Memory B cell (primary cell): ENCODE measurements at regions not wholly inside any gene's neighbourhood (a gene's known extent, or its start where the extent isn't known, plus 50 kb on each side); places are given as distances from the start of the nearest gene placed in this dataset.

Source experiments
- ATAC-seq: fragments of 150-1000 bp; cut with Tn5 transposase; 2 replicates; pipeline ENCODE4 v1.10.0; 2021; ENCODE audit warnings: low read depth, mild to moderate bottlenecking, moderate library complexity
- DNase-seq, 2 donors: peaks; one replicate each; pipeline ENCODE4 v3.0.0; 2022; ENCODE audit warnings: low spot score in 2 of 2
- H3K27ac Mint-ChIP-seq: one replicate; pipeline ENCODE4 v1.8.0; 2022; ENCODE audit warnings: mild to moderate bottlenecking, moderate library complexity, mixed read lengths
- H3K27me3 Mint-ChIP-seq: one replicate; pipeline ENCODE4 v1.8.0; 2022; ENCODE audit warnings: mixed read lengths
- H3K36me3 Mint-ChIP-seq: one replicate; pipeline ENCODE4 v1.8.0; 2022; ENCODE audit warnings: mild to moderate bottlenecking, mixed read lengths
- H3K4me1 Mint-ChIP-seq: one replicate; pipeline ENCODE4 v1.8.0; 2022; ENCODE audit warnings: mixed read lengths
- H3K4me3 Mint-ChIP-seq: one replicate; pipeline ENCODE4 v1.8.0; 2022; ENCODE audit warnings: mild to moderate bottlenecking, moderate library complexity, mixed read lengths
- H3K9me3 Mint-ChIP-seq: one replicate; pipeline ENCODE4 v1.8.0; 2022; ENCODE audit warnings: mixed read lengths

- no peak overlapping the region for H3K27ac Mint-ChIP-seq
- H3K4me1 Mint-ChIP-seq: no peaks in the 10 kb centered on the region
- peaks cover 6% of the 10 kb centered on the region for H3K9me3 Mint-ChIP-seq
- ATAC-seq (no peak), DNase-seq (no peak)
- no peaks in the 10 kb centered on the region for H3K36me3 Mint-ChIP-seq
- peaks cover 10% of the 10 kb centered on the region for H3K27me3 Mint-ChIP-seq
- H3K4me3 Mint-ChIP-seq: no peak overlapping the region
Measured at GRCh38 chr11:43619863-43620505, 60.6 kb upstream of the HSD17B12 start.

- H3K4me1 Mint-ChIP-seq: no peaks in the 10 kb centered on the region
- DNase-seq (no peak), ATAC-seq (no peak)
- no peak overlapping the region for H3K4me3 Mint-ChIP-seq
- no peaks in the 10 kb centered on the region for H3K9me3 Mint-ChIP-seq
- H3K36me3 Mint-ChIP-seq: no peaks in the 10 kb centered on the region
- peaks cover 6% of the 10 kb centered on the region for H3K27me3 Mint-ChIP-seq
- no peak overlapping the region for H3K27ac Mint-ChIP-seq
Measured at GRCh38 chr11:43626798-43627197, 53.7 kb upstream of the HSD17B12 start.
